DOHH2 (cell line): ENCODE measurements at regions not wholly inside any gene's neighbourhood (a gene's known extent, or its start where the extent isn't known, plus 50 kb on each side); places are given as distances from the start of the nearest gene placed in this dataset.

Experiments
- CTCF ChIP-seq: fragments of 200-600 bp; sonication (generic); IDR thresholded peaks from one replicate; pipeline ENCODE4 v1.5.1; 2014; ENCODE audit warnings: antibody characterized with exemption, mild to moderate bottlenecking, low read depth, low read length; ENCODE audit not compliant: poor library complexity, severe bottlenecking
- EZH2phosphoT487 ChIP-seq: fragments of 200-600 bp; sonication (generic); IDR thresholded peaks from 2 replicates; pipeline ENCODE4 v1.6.1; 2017; ENCODE audit warnings: borderline replicate concordance, mild to moderate bottlenecking, antibody characterized with exemption, low read length, moderate library complexity, mixed read lengths

- TF ChIP-seq CTCF (no peak), EZH2phosphoT487 (no peak)
These were observed 193.8 kb downstream of the KATNAL1 start for GRCh38 chr13:30113551-30113950.
